NCI-H1417 treated with DMSO at 0.1 percent for 48 hours (cell line): ENCODE measurements at regions not wholly inside any gene's neighbourhood (a gene's known extent, or its start where the extent isn't known, plus 50 kb on each side); places are given as distances from the start of the nearest gene placed in this dataset.
"Not testable (repeated sequence)": the region's sequence is repeated elsewhere in the genome, so short reads cannot be mapped to it uniquely, and the experiment has no call there.

Source experiments
- DNase-seq: peaks from one replicate; lab custom pipeline; 2025; lab: John Stamatoyannopoulos, UW

DNA sequence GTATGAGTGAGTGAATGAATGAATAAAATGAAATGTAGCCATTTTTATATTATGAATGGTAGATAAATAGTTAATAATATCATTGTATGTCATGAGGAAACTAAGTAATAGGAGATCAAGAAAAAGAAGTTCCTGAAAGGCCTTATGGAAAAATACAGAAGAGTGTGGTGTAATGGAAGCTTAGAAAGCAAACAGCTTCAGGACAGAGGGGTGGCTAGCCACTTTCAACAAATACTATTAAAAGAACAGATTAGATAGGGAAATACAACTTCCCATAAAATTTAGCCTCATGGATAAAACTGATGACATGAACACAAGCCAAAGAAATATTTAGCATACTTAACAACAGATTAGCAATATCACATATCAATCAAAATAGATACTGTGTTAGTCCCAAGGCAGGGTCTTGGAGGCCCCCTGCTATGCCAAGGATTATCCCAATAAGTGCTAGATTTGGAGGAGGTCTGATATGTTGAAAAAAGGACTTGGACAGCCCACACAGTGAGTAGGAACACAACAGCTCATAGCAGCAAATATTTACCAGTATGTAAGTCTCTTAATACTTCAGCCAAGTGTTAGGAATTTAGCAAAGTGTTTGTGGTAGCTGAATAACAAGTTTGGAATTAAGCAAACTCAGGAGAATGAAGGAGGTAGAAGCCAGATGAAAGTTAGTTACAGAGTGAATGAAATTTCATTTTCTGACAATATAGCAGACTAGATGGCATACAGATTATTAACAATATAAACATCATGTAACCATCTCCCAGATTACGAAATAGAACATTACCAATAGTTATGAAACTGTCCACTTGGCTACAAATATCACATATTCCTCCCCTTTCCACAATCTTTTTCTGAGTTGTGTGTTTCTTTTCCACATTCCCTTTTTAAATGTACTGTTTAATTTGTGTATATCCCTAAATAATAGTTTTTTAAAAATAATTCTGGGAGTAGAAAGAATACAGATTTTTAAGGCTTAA, 1632.0 kb downstream of the PCDH9 start:
- no peak for DNase-seq

DNA sequence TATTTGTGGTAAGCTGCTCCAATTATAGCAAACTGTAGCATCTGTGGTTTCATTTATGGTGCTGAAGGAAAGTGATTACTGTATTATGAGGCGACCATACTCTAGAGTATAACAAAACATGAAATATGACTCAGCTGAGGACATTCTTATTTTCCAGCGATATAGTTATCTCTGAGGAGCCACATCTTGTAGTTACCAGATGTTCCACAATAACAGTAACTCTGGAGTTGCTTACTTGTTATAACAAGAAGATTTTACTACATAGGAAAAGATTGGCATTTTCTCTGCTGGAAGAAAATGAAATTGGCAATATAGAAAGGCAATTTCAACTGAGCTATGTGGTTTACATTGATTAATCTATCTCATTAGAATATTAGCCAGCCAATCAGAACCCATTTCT, 1634.2 kb downstream of the PCDH9 start:
- DNase-seq, result no peak

DNA sequence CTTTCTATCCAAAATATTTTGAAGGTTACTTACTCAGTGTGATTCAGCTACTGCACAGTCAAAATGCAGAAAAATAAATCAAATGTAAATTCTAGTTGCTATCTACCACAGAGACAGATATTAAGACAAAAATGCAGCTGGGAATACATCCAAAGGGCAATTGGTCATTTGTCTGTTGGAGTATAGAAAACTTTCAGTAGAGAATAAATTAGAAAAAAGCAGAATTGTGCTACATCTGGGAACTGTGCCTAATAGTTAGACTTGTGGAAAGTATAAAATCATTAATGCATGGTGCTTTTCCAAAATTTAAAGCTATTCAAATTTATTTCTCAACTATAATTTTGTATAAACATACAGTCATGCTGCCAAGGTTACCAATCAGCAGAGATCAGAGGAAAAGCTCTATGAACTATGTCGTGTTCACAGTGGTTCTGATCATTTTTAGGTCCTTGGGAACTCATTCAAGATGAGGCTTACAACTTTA, 1635.8 kb downstream of the PCDH9 start:
- no peak for DNase-seq

DNA sequence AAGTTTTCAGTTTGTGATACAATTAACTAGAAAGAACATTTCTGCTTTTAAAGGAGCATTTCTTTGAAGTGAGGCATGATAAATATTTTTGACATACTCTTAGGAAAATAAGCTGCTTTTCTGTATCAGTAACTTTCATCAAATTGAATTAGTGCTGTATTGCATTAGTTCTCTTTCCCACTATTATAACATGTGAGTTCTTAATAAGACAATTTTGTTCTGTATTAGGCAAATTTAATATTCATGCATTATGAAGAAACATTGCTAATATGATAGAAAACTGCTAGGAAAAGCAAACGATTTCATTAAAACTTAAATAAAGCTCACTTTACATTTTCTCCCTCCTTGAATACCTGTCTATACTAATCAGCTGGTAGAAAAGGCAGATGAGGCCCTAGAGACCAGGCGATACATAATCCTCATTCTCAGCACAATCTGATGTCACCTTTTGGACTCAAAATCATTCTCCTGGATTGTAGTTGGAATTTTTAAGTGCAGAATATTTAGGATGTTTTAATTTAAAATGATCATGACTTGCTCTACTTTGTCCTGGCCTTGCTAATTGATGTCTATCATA, 1636.8 kb downstream of the PCDH9 start:
- no peak for DNase-seq

DNA sequence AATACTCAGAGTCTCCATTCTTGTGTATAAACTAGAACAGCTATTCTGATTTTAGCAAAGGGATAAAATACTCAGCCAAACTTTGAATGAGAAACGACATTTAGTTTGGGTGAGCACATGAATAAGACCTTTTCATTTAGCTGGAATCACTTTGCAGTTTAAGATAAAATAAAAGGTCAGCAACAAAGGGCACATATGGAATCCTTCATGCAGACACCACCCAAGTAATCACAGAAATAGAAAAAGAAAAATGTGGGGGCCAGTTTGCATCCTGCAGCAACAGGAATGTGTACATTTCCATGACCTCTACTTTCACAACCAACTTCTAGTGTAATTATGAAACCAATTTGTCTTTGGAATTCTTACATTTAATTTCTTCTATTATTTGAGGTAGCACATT, 1637.4 kb downstream of the PCDH9 start:
- no peak for DNase-seq

DNA sequence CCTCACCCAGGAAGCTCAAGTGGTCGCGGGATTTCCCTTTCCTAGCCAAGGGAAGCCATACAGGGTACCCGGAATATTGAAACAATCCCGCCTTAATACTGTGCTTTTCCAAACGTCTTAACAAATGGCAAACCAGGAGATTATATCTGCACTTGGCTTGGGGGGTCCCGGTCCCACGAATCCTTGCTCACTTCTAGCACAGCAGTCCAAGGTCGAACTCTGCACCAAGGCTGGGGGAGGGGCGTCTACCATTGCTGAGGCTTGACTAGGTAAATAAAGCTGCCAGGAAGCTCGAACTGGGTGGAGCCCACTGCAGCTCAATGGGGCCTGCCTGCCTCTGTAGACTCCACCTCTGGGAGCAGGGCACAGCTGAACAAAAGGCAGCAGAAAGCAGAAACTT, 1644.8 kb downstream of the PCDH9 start:
- no peak for DNase-seq

DNA sequence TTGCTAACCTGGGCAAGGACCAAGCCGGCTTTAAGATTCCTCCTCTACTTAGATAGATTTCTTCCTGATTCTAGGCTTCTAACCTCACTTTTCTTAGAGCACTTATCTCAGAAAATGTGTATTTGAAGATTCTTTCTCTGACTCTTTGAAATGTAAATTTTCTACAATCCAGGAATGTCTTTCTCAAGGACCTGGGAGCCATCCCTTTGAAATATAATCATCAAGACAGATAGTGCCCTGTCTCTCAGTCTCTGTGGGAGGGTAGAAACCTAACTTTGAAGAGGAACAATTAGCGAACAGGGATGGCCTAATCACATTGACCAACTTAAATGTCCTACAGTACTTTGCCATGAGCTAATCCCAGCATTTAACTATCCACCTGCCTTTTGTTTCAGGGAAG, 1646.0 kb downstream of the PCDH9 start:
- DNase-seq, result no peak

DNA sequence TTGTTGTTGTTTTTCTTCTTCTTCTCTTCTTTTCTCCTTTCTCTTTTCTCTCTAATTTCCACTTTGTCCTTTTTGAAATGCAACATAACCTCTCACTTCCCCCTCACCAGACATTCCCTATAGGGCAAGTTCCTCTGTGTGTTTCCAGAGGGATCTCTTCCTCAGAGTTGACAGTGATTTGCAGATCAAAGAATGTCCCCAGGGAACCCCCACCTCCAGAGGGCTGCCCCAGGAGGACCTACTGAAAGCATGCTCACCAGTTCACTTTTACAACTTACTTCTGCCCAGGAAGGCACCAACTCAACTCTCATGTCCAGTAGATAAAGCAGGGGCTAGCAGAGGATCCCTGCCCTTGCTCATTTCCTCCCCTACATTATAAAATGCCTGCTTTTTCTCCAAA, 1648.0 kb downstream of the PCDH9 start:
- no peak for DNase-seq

DNA sequence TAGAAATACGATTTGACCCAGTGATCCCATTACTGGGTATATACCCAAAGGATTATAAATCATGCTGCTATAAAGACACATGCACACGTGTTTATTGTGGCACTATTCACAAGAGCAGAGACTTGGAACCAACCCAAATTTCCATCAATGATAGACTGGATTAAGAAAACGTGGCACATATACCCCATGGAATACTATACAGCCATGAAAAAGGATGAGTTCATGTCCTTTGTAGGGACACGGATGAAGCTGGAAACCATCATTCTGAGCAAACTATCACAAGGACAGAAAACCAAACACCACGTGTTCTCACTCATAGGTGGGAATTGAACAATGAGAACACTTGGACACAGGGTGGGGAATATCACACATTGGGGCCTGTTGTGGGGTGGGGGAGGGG, 1665.6 kb downstream of the PCDH9 start:
- DNase-seq, result not testable (repeated sequence)

DNA sequence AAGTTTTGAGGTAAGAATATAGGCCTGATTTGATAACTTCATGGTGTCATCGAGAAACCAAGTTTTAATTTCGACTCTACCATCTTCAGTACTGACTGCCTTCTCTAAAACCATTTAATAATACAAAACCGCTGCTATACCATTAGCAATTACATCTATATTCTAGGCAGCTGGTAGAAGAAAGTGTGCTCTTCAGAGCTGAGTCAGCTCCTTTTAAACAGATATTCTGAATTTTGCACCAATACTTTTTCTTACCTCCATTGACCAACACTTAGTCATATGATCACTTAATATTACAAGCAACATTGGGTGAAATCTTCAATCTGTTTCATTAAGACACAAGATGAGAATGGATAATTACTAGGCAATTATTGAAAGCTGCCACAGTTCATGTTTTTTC, 1667.8 kb downstream of the PCDH9 start:
- no peak for DNase-seq

DNA sequence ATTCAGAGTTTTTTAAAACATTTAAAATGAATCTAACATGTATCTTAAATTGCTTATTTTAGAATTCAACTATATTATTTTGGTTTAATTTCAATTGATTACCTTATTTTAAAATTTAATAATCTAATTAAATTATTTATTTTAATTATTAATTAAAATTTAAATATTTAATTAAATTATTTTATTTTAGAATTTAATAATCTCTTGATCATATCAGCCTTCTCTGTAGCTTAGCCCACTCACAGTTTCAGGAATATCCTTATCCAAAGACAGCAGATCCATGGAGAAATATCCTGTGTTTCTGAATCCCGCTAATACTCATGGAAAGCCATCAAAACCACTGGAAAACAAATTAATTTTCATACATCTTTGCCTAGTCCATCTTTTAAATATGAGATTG, 1669.2 kb downstream of the PCDH9 start:
- DNase-seq, result no peak

DNA sequence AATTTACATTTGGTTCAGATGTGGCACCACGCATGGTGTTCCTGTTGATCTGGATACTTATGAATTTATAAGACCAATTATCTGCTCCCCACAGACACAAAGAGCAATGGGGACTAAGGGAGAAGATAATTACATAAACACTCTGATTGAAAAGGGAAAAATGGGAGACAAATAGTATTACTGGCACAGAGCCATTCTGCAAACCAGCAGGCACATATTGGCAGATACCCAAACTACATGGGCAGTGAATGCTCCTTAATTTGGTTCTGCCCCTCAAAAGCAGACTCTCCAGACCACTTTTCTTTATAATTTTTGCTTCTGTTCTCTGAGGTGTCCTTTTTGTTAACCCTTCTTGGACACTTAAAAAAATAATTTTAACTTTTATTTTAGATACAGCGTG, 1674.2 kb downstream of the PCDH9 start:
- peak; percentile 97 for DNase-seq

DNA sequence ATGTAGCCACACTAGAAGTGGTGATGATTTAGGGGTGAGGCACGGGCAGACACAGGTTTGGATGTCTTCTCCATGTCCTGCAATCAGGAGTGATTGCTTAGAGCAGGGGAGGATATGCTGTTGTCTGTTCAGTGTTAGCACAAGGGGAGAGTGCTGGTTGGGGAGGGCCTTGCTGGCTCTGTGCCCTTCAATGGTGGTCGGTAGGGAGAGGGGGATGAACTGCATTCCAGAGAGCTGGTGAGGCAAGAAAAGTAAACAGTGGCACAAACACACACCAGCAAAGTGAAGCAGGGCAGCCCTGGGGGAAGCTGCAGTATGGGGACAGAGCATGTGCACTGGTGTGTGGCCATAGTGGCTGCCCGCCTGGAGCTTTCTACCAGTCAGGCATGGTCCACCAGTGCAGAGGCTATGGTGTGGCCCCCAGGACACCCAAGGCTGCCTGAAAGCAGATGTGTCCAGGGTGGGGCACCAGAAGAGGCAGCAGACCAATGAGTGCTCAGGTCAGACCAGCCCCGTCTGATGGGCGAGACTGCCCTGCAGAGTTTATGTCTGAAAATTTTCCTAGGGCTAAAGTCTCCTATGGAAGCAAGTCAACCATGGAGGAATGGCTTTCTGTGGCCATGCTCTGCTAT, 1676.9 kb downstream of the PCDH9 start:
- no peak for DNase-seq

DNA sequence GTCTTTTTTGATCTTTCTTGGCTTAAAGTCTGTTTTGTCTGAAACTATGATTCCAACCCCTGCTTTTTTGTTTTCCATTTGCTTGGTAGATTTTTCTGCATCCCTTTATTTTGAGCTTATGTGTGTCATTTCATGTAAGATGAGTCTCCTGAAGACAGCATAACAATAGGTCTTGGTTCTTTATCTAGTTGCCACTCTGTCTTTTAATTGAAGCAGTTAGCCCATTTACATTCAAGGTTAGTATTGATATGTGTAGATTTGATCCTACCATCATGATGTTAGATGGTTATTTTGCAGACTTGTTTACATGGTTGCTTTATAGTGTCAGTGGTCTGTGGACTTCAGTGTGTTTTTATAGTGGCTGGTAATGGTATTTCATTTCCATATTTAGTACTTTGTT, 1678.9 kb downstream of the PCDH9 start:
- DNase-seq, result no peak

DNA sequence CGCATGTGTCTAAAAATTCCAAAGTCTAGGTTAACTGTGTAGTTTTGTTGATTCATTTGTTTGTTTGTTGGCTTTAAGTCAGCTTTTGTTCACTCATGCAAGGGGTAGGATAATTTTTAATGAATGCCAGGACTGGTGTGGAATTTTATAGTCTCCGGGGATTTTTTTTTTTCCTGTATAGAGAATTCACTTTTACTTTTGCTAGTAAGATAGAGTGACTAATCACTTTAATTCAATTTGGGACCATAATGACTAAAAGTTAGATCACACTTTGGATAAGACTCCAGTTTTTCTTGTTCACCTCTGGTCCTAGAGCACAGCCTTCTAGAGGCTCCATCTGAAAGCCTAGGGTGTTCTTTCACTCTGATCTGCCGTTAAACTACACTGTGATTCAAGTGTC, 1690.0 kb downstream of the PCDH9 start:
- no peak for DNase-seq

DNA sequence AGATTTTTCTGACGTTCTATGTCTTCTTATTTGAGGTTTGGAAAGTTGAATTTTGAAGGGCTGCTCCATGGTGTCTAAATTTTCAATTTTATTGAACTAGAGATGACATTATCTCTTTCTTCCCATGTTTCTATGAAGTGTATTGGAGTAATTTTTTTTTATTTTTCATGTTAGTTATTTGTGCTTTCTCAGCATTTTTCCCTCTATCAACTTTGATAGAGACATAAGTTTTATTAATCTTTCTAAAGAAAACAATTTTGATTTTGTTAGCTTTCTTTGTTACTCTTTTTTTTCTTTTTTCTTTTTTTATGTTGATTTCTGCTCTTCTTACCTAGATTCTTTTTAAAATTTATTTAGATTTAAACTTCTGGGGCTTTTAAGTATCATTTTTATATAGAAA, 1694.8 kb downstream of the PCDH9 start:
- no peak for DNase-seq

DNA sequence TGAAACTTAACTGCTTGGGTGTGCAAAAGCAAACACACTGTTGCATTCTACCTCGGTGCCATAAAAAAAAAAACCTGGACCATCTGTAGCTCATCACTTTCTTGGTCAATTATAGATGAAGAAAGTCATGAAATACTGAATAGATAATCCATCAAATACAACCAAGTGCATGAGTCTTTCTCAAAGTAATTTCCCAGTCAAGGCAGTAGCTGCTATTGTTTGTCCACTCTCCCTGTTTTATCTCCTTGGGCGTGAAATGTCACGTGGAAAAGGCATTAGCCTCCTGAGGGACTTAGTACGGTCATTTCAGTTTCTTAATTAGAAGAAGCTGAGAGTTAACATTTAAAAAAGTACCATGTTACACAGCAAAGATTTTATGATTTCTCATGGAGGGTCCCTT, 1697.9 kb downstream of the PCDH9 start:
- DNase-seq, result no peak

DNA sequence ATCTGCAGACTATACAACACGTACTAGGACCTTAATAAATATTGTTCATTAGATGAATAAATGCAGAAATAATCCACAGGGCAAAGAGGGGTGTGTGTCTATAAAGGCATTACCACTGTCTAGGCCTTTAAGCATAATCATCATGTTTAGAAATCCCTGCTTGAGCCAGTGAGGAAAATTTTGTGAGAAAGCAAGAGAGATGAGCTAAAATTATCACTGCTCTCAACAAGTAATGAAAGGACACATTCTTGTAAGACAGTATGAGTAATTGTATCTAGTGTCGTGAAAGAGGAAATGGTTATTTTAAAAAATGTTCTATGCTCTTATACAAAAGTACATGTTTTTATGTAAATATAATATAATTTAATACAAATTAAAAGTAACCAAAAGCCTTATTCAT, 1699.4 kb downstream of the PCDH9 start:
- DNase-seq, result no peak

DNA sequence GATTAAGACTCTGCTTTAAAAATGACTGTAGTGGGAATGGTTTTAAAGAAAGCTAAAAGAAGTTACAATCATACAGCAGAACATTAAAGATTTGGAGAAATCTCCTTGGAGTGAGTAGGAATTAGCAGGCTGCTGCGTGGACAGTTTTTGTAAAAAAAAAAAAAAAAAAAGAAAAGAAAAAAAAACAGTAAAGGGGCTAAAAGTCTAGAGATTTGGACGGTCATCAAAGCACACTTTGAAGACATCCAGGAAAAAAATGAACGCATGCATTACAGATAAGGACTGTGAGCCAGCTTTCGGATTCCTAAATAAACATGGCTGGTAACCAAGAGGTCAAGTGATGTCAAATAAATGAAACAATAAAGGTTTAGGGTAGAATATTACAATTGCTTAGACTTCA, 1700.6 kb downstream of the PCDH9 start:
- DNase-seq, result no peak

DNA sequence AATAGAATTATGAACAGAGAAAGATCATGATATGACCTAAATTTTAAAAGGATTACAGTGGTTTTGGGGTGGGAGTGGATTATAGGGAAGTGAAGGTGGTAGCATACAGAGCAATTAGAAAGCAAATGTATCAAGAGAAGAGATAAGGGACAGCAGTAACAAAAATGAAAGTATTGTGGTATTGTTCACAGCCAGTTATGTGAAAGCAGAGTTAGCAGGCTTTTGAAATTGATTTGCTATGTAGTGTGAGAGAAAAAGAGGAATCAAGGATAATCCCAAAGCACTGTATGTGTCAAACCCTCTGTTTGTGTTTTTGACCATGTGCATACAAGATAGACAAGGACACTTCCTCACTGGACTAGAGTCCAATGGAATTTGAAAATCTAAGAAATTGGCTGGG, 1721.4 kb downstream of the PCDH9 start:
- DNase-seq, result no peak

DNA sequence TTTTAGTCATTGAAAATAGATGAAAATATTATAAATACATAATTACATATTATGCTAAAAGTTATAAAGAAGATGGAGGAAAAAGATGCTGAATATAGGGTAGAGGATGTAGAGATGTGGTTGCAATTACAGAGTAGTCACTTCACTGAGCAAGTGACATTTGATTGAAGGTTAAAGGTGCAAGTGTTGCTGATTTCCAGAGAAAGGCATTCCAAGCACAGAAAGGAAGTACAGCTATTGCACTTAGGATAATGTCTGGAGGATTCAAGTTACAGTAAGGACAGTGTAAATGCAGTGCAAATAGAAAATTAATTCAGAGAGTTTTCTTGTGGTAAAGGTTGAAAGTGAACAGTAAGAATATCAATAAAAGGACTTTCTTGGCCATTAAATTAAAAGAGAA, 1721.8 kb downstream of the PCDH9 start:
- no peak for DNase-seq

DNA sequence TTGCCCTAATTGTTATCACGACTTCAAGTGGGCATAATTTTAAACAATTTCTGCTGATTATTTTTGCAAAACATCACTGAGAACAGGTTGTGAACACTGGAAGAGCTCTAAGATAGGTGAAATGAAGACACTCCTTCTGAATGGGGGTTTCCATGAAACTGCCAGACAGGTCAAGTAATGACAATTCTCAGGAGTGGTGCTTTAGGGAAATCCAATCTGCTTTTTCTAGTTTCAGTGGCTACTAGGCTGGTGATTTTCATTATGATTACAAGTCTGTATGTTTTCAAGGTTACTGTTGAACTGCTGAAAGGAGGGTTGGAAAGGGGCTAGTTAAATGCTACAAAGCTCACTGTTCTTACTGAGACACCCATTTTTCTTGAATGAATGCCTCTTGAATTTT, 1724.2 kb downstream of the PCDH9 start:
- DNase-seq, result no peak

DNA sequence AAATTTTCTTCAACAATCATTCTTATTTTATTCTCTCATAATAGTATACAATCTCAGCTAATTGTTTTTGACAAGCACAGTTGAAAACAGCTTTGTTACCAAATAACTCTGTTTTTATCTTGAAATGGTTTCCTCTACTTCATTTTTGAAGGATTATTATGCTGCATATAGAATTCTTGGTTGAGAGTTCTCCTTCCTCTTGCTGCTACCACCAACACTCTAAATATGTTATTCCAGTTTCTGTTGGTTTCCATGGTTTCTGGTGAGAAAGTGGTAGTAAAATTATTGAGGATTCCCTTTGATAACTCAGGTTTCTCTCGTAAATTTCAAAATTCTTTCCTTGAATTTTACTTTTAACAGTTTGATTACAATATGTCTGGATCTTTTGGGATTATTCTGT, 1725.9 kb downstream of the PCDH9 start:
- no peak for DNase-seq
